ENCODE measurements at regions not wholly inside any gene's neighbourhood (a gene's known extent, or its start where the extent isn't known, plus 50 kb on each side); places are given as distances from the start of the nearest gene placed in this dataset.
A peak's percentile ranks its signal among the peaks of the same experiment; 100 is the strongest.

DNA sequence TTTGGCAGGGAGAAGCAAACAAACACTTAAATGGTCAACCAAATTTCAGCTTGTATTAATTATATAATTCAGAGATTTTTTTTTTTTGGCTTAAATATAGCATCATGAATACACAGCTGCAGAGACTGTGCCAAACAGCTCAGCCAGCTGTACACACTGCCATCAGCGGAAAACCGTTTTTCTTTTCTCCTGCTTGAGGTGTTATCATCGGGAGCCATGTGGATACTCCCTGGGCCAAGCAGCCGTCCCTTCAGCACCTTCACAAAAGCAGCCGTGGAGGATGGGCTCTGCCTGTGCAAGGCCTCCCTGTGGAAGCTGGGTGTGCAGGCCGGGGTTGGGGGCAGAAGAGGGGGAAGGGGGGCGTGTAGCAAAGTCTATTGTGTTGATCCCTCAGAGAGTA lies 85.0 kb downstream of the NUF2 start:
- DNase-seq (ENCODE audit: extremely low read depth, low read depth) = no peak
- TF ChIP-seq, protein P1, sequence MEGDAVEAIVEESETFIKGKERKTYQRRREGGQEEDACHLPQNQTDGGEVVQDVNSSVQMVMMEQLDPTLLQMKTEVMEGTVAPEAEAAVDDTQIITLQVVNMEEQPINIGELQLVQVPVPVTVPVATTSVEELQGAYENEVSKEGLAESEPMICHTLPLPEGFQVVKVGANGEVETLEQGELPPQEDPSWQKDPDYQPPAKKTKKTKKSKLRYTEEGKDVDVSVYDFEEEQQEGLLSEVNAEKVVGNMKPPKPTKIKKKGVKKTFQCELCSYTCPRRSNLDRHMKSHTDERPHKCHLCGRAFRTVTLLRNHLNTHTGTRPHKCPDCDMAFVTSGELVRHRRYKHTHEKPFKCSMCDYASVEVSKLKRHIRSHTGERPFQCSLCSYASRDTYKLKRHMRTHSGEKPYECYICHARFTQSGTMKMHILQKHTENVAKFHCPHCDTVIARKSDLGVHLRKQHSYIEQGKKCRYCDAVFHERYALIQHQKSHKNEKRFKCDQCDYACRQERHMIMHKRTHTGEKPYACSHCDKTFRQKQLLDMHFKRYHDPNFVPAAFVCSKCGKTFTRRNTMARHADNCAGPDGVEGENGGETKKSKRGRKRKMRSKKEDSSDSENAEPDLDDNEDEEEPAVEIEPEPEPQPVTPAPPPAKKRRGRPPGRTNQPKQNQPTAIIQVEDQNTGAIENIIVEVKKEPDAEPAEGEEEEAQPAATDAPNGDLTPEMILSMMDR (IDR thresholded peaks at IDR 0.05; ENCODE audit: low read depth, low read length) = no peak

DNA sequence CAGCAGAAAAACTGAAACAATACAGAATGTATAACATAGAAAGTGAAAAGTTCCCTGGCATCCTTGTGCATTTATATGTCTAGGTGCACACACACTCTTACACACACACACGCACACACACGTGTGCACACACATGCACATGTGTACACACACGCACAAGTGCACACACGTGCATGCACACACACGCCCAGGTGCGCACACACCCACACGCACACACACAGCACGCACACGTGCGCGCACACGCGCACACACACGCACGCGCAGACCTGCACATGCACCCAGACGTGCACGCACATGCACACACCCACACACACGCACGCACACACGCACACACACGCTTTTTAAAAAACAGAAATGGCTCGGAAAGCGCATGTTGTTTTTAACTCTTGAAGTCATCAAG lies 86.5 kb downstream of the NUF2 start:
- TF ChIP-seq, protein P1 (IDR thresholded peaks at IDR 0.05; ENCODE audit: low read depth, low read length) = no peak
- no peak for DNase-seq (ENCODE audit: extremely low read depth, low read depth)

DNA sequence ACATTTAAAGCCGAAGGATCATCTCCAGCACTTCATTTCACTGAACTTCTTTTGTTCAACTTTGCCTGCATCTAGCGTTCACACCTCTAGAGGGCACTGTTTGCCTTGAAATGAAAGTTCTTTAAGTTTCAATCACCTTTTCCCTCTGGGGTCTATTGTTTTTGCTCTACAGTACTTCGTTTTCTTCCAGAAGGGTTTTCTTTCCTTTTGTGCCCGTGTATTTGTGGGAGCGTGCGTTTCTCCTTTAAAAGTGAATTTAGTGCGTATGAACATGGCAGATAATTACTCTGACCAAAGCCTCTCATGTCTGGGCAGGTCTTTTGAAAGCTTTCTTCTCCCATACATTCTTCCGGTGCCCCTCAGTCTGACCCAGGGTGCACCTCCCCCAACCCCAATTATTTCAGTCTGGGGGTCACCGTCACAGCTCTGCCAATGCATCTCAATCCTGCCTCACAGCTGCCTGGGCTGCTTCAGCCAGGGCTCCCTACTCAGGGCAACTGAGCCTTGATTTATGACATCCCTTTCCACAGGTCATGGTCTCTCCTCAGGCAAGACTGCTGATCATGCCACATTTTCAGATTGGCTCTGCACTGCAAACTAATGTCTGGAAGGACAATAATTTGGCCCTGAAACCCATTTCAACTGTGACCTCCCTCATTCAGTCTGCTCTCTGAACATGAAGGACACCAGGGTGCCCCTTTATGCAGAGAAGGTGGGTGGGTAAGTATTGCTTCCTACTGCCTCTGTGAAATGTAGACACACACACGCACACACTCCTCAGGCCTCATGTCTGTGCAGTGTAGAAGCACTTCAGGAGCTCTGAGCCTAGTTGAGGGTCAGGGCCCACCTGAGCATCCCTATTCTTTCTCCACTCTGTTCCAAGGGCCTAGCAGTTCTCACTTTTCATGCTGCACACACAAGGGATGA lies 88.6 kb downstream of the NUF2 start:
- DNase-seq (ENCODE audit: extremely low read depth, low read depth) = no peak
- TF ChIP-seq, protein P1 (IDR thresholded peaks at IDR 0.05; ENCODE audit: low read depth, low read length) = peak; percentile 84

DNA sequence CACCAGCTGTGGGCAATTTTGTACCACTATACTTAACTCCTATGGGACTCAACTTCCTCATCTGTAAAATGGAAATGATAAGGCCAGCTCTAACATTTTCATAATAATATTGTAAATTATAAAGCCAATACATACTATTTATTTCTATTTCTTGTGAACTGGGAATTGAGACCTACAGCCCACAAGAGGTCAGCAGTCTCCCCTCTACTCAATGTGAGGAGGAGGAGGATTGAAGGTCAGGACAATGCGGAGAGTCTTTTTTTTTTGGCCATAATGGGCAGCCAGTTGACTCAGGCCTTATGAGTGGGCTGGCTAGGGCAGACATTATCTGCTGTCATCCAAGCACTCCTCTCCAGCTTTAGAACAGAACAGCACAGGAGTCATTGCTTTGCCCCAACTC lies 90.5 kb downstream of the NUF2 start:
- no peak for DNase-seq (ENCODE audit: extremely low read depth, low read depth)
- TF ChIP-seq, protein P1 (IDR thresholded peaks at IDR 0.05; ENCODE audit: low read depth, low read length) = no peak

DNA sequence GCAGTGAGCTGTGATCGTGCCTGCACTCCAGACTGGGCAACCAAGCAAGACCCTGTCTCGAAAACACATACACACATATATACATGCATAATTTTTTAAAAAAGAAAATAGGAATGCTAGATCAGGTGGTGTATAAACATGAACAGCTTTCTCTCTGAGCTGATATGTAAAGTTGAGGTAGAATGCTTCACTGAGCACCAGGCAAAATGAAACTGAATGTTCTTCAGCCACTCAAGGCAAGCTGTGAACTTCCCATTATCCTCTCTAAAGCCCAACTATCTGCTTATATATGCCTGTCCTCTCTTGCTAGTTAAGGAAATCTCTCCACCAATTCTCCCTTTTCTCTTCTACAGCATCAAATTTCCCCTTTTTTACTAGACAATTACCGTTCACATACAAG lies 93.0 kb downstream of the NUF2 start:
- no peak for DNase-seq (ENCODE audit: extremely low read depth, low read depth)
- TF ChIP-seq, protein P1 (IDR thresholded peaks at IDR 0.05; ENCODE audit: low read depth, low read length) = no peak

DNA sequence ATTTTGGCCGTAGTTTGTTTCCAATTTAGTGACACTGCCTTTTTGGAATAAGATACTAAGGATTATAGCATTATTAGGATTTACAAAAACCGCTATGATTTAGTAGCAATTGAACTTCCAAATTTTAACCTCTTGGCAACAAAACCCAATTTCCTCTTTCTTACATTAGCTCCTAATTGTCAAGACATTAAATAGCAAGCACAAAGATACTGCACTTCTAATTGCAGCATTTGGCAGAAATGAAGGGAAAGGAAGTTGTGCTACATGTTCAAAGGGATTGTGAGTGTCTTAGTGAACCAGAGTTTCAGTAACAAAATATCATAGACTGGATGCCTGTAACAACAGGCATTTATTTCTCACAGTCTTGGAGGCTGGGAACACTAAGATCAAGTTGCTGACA lies 99.9 kb downstream of the NUF2 start:
- DNase-seq (ENCODE audit: extremely low read depth, low read depth) = no peak
- TF ChIP-seq, protein P1 (IDR thresholded peaks at IDR 0.05; ENCODE audit: low read depth, low read length) = no peak

DNA sequence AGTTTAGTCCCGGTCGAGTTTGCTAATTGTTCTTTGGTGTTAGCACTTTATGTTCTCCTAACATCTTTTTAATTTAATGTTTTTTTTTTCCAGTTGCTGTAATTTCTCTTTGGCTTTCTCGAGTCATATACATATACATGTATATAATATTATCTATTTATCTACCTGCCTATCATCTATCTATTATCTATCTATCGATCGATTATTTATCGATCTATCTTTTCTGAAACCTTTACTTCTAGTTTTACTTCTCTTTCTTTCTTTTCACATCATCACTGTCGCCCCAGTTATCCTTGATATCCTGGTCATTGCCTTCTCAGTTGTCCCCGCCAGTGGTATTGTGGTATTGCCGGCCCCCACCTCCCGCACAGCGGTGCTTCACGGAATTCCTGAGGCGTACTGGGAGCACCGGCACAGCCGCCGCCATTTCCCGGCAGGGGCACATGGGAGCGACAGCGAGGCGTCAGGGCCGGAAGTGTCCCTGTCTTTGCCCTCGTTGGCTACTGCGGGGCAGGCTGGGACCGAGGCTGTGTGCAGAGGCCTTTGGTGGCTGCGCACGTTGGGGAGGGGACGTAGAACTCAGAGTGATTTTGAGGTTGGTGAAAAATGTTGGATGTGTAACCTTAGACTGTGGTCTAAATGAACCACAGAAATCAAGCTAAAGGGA lies 101.1 kb downstream of the NUF2 start:
- DNase-seq (ENCODE audit: extremely low read depth, low read depth) = no peak
- TF ChIP-seq, protein P1 (IDR thresholded peaks at IDR 0.05; ENCODE audit: low read depth, low read length) = no peak

All from AG09319 (cell line).